K562 (cell line): ENCODE measurements at regions not wholly inside any gene's neighbourhood (a gene's known extent, or its start where the extent isn't known, plus 50 kb on each side); places are given as distances from the start of the nearest gene placed in this dataset.

Experiments used
- ARID3A ChIP-seq: IDR thresholded peaks from 2 replicates; pipeline ENCODE4 v1.6.1; 2012; ENCODE audit warnings: low read depth, low read length, improper control_type of control experiment, borderline replicate concordance
- EP300 ChIP-seq: IDR thresholded peaks from 2 replicates; pipeline ENCODE4 v1.6.1; 2012; ENCODE audit warnings: low read length, improper control_type of control experiment
- GTF2E2 ChIP-seq: fragments of 200-800 bp; sonication (Bioruptor generic); IDR thresholded peaks from 2 replicates; pipeline ENCODE4 v1.6.1; 2016; ENCODE audit warnings: missing genetic modification characterization, missing compliant biosample characterization
- LCOR ChIP-seq: sonication (generic); formaldehyde crosslinking; IDR thresholded peaks from 2 replicates; pipeline ENCODE4 v1.8.0; 2022; ENCODE audit warnings: mild to moderate bottlenecking, missing genetic modification reagents
- MTF1 ChIP-seq: fragments of 250-450 bp; sonication (Bioruptor Pico); IDR thresholded peaks from 2 replicates; pipeline ENCODE4 v1.9.0; 2021; ENCODE audit warnings: moderate library complexity, mild to moderate bottlenecking, inconsistent platforms, borderline replicate concordance
- PHF21A ChIP-seq: fragments of 450-650 bp; IDR thresholded peaks from 2 replicates; pipeline ENCODE4 v1.6.1; 2017; ENCODE audit warnings: low read depth, borderline replicate concordance
- TAF15 ChIP-seq: fragments of 200-400 bp; formaldehyde crosslinking; IDR thresholded peaks from 2 replicates; pipeline ENCODE4 v1.6.1; 2017; ENCODE audit warnings: mild to moderate bottlenecking, low read depth, low read length, moderate library complexity
- TSHZ1 ChIP-seq: fragments of 250-450 bp; sonication (Bioruptor Pico); IDR thresholded peaks from 2 replicates; pipeline ENCODE4 v1.4.0; 2020; ENCODE audit warnings: mild to moderate bottlenecking, moderate library complexity
- ZHX1 ChIP-seq: fragments of 150-350 bp; conservative IDR thresholded peaks from 2 replicates; pipeline ENCODE4 v1.6.1; 2014; ENCODE audit warnings: low read length
- ZNF146 ChIP-seq: IDR thresholded peaks from one replicate; pipeline ENCODE4 v1.6.1; 2018; ENCODE audit warnings: missing compliant biosample characterization; ENCODE audit not compliant: unreplicated experiment
- ZNF561 ChIP-seq: fragments of 450-650 bp; formaldehyde crosslinking; conservative IDR thresholded peaks from 2 replicates; pipeline ENCODE4 v1.4.0; 2020; ENCODE audit warnings: mild to moderate bottlenecking, moderate library complexity
- TF ChIP-seq, protein P1 (sequence below): fragments of 450-650 bp; IDR thresholded peaks from 2 replicates; pipeline ENCODE4 v1.6.1; 2017; ENCODE audit warnings: antibody characterized with exemption
- TF ChIP-seq, protein P2 (sequence below): IDR thresholded peaks from 3 replicates; pipeline ENCODE4 v1.6.1; 2011; ENCODE audit warnings: borderline replicate concordance, mild to moderate bottlenecking; ENCODE audit not compliant: insufficient read length, insufficient read depth
- TF ChIP-seq, protein P3 (sequence below): sonication (generic); formaldehyde crosslinking; IDR thresholded peaks from 2 replicates; pipeline ENCODE4 v1.8.1; 2023; ENCODE audit warnings: mild to moderate bottlenecking, missing genetic modification reagents

DNA sequence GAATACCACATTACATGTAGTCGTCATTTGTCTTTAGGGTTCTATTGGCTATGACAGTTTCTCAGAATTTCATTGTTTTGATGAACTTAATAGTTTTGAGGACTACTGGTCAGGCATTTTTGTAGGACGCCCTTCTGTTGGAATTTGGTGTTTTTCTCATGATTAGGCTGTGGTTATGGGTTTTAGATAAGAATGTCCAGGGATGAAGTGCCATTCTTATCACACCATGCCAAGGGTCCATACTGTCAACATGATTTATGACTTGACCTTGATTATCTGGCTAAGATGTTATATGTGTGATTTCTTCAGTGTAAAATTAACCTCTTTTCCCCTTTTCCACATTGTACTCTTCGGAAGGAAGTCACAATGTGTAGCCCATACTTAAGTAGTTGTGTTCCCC is 135.3 kb downstream of the DIPK2A start (continued):
- no peak for TF ChIP-seq ZHX1
- no peak for TF ChIP-seq PHF21A
- TF ChIP-seq GTF2E2 (tag): no peak
- no peak for TF ChIP-seq LCOR (CRISPR knock-in tag)
- TF ChIP-seq TSHZ1 (CRISPR knock-in tag): no peak
- no peak for TF ChIP-seq TAF15
- TF ChIP-seq, protein P1, sequence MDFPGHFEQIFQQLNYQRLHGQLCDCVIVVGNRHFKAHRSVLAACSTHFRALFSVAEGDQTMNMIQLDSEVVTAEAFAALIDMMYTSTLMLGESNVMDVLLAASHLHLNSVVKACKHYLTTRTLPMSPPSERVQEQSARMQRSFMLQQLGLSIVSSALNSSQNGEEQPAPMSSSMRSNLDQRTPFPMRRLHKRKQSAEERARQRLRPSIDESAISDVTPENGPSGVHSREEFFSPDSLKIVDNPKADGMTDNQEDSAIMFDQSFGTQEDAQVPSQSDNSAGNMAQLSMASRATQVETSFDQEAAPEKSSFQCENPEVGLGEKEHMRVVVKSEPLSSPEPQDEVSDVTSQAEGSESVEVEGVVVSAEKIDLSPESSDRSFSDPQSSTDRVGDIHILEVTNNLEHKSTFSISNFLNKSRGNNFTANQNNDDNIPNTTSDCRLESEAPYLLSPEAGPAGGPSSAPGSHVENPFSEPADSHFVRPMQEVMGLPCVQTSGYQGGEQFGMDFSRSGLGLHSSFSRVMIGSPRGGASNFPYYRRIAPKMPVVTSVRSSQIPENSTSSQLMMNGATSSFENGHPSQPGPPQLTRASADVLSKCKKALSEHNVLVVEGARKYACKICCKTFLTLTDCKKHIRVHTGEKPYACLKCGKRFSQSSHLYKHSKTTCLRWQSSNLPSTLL: no peak
- TF ChIP-seq ZNF146: no peak
- 0 out of 2 replicates have a peak, but pooled peaks have one; percentile 31 for TF ChIP-seq EP300
- no peak for TF ChIP-seq ZNF561 (CRISPR knock-in tag)
- TF ChIP-seq MTF1 (CRISPR knock-in tag): no peak
- no peak for TF ChIP-seq ARID3A
- TF ChIP-seq, protein P2, sequence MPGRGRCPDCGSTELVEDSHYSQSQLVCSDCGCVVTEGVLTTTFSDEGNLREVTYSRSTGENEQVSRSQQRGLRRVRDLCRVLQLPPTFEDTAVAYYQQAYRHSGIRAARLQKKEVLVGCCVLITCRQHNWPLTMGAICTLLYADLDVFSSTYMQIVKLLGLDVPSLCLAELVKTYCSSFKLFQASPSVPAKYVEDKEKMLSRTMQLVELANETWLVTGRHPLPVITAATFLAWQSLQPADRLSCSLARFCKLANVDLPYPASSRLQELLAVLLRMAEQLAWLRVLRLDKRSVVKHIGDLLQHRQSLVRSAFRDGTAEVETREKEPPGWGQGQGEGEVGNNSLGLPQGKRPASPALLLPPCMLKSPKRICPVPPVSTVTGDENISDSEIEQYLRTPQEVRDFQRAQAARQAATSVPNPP: no peak
- TF ChIP-seq, protein P3, sequence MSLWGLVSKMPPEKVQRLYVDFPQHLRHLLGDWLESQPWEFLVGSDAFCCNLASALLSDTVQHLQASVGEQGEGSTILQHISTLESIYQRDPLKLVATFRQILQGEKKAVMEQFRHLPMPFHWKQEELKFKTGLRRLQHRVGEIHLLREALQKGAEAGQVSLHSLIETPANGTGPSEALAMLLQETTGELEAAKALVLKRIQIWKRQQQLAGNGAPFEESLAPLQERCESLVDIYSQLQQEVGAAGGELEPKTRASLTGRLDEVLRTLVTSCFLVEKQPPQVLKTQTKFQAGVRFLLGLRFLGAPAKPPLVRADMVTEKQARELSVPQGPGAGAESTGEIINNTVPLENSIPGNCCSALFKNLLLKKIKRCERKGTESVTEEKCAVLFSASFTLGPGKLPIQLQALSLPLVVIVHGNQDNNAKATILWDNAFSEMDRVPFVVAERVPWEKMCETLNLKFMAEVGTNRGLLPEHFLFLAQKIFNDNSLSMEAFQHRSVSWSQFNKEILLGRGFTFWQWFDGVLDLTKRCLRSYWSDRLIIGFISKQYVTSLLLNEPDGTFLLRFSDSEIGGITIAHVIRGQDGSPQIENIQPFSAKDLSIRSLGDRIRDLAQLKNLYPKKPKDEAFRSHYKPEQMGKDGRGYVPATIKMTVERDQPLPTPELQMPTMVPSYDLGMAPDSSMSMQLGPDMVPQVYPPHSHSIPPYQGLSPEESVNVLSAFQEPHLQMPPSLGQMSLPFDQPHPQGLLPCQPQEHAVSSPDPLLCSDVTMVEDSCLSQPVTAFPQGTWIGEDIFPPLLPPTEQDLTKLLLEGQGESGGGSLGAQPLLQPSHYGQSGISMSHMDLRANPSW (CRISPR knock-in tag): no peak
